HG02938 (cell line): ENCODE measurements at regions not wholly inside any gene's neighbourhood (a gene's known extent, or its start where the extent isn't known, plus 50 kb on each side); places are given as distances from the start of the nearest gene placed in this dataset.
"Not testable (repeated sequence)": the region's sequence is repeated elsewhere in the genome, so short reads cannot be mapped to it uniquely, and the experiment has no call there.

Experiments
- ATAC-seq: cut with Tn5 transposase; IDR thresholded peaks from one replicate; pipeline ENCODE4 v1.9.1; 2021; ENCODE audit warnings: mild to moderate bottlenecking, moderate library complexity; ENCODE audit not compliant: unreplicated experiment

DNA sequence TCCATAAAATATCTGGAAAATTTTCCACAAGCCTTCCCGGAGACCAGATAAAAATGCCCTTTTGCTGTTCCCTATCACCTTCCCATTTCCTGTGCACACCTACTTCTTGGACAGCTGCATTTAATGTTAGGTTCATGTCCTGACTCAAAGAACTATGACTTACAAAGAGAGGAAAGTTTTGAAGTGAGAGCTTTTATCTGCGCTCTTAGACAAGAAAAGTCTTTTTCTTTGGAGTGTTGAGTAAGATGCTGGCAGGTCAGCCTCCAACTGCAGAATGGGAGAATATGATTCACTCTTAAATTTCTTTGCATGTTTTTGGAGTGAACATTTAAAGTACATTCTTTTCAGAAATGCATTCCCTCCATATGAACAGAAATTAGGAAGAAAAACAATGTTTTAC, 147.3 kb upstream of the DPH6 start:
- no peak for ATAC-seq

DNA sequence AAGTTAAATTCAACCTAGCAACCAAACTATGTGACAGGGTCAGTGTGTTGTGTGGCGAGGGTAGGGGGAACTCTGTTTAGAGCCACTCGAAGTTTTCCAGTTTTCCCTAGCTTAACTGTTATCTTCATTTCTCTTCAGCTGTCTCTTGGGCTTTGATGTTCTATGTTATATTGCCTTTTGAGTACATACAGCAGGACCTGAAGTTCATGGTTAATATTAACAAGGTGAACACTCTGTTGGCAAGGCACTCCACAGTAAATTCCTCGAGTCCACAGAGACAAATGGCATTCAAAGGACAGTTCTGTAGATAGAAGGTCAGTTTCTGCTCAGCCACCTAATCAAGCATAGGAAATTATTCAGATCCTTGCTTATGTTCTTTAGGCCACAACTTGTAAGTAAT, 147.9 kb upstream of the DPH6 start:
- no peak for ATAC-seq

DNA sequence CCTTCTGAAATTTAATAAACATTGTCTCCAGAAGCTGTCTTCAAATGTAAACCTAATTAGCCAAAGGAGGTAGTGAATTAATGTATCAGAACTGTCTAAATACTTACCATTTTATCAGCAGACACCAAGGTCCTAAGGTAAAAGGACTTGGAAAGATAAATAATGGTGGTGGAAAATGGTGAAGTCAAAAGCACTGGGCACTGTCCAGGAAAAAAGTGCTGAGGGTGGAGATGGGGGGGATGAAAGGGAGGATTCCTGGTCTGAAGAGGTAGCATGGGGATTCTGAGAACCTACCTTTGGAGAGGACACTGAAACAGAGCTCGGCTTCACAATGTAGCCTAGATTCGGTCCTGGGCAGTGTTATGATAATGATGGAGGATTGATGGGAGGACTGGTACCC, 149.0 kb upstream of the DPH6 start:
- ATAC-seq: no peak

DNA sequence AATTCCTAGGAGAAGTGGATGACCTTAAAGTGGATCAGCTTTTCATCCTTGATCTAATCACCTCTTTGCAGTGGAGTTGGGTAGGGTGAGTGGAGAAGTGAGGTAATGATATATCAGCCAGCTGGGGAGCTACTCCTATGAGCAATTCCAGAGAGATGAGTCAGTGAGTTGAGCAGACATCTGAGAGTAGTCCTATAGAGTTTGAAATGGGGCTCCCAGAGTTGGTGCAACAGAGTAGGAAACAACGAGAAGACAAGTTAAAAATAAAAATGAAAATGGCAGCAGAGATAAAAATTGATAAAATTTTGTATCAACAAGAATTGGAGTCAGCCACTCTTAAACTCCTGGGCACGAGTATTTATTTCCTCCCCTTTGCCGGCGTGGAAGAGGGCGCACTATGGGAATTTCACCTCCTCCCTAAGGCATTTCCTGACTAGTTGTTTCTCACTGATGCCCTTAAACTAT, 150.8 kb upstream of the DPH6 start:
- no peak for ATAC-seq

DNA sequence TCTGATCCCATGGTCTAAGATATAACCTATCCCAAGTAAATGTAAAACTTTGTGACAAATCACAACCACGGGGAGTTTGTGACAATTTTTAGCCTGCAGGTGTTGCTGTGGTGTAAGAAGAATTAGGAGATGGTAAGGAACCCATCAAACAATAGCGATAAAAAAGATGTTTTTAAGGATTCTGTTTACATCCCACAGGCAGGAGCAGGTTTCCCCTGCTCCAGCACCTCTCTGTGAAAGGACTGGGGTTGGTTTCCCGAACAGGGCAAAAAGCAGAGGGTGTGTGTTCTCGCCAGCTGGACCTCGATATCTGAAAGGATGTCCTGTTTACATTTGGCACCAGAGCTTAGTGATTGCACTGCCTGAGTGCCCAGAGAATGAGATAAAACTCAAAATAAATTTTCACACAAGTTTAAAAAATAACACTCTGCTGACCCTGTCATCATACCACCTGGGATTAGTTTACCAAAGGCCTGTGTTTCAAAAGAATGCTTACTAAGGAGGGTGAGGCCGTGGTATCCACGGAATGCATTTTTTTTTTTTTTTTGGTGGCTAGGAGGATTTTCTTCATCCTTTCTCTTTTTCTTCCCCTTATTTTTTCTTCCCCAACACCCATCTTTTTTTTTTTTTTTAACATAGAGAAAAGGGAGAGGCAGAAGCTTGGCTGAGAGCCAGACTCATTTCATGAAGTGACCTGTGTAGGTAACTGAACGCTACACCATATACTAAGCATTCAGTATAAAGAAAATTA, 151.8 kb upstream of the DPH6 start:
- no peak for ATAC-seq

DNA sequence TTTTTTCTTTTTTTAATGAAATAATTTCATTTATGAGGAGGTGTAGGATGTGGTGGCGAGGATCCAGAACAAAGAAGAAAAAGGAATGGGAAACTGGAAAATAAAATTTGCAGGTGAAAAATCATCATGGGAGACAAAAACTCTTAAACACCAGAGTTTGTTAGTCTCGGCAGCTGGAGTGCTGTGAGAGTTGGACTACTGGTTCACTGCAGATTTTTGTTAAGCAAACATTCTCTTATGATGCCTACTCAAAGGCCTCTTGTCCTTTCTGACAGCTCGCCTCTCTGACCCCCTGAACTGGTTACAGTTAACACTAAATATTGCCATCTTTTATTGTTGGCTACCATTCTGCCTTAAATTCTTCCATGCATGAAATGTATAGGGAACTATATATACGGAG, 152.4 kb upstream of the DPH6 start:
- no peak for ATAC-seq

DNA sequence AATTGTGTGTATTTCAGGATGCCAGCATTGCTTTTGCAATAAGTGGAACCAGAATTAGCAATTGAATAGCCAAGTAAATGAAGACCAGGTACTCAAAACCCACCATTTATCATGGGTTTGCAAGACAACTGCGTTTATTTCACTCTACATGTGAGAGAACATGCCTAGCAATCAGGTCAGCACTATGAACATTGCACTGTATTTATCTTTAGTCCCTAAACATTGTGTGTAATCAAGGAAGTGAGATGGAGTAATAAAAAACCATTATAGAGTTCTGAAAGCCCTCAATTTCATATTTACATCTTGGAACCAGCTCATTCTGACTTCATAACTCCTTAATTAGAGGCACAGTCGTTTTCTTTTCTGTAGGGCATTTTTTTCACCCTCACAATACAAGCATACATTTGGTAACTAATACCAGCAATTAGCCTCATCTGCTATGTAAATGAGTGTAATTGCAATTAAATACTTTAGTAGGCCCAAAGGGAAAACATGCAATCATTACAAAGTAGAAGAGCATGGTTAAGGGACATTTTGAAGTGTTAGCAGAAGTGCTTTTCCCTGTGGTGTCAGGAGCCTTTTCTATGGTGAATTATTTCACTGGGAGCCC, 153.1 kb upstream of the DPH6 start:
- no peak for ATAC-seq

DNA sequence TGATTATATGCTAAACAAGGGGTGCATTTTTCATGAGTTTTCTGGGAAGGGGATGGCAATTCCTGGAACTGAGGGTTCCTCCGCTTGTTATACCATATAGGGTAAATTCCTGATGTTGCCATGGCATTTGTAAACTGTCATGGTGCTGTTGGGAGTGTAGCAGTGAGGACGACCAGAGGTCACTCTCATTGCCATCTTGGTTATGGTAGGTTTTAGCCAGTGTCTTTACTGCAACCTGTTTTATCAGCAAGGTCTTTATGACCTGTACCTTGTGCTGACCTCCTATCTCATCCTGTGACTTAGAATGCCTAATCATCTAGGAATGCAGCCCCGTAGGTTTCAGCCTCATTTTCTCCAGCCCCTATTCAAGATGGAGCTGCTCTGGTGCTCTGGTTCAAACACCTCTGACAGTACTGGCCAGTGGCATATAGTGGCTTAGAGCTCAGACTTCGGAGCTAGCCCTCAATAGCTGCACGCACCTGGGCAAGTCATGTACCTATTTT, 154.2 kb upstream of the DPH6 start:
- not testable (repeated sequence) for ATAC-seq

DNA sequence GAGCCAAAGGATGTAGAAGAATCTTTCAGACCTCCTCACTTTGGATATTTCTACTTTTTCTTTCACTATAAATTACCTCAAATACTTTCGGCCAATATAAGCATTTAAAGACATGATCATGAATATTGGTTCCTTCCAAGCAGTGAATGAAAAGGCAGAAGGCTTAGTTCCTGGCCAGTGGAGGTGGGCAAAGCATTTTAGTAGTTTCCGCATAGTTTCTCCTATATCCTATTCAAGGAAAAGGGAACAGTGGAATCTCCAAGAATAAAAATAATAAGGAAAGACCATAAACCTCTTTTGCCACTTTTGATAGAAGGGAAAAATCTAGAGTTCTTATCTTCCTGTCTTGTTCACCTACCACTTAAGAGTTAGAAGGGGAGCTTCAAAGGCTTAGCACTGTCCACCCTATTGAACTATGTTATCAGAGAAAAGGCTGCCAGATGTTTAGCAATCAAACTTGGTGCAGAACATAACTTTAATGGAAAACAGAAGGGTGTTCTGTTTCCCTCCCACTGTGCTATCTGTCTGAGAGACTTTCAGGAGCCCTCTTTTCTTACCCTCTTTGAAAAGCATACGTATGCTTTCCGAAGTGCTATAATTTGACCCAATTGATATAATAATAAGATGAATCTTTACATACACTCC, 155.6 kb upstream of the DPH6 start:
- ATAC-seq: no peak

DNA sequence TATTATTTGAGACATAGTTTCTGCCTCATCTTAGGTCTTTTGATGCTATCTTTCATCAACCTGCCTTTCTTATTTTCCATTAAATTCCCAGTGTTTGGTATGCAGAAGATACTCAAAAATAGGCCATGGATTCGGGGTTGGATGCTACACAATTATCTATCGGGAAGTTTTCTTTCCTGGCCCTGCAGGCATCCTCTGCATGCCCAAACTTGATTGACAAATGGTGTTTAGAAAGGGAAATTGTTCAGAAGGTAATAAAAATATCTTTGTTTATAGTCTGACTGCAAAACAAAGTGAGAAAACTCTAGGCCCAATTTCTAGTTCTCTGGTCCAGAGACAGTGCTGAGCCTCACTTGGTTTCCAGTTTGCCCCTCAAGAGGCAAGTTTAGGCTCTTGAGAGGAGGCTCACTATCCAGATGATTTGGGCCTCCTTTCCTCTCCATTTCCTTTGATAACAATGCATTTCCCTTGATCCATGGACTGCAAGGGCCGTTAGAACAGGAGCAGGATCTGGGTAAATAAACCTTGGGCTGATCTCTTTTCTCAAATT, 157.1 kb upstream of the DPH6 start:
- ATAC-seq: no peak

DNA sequence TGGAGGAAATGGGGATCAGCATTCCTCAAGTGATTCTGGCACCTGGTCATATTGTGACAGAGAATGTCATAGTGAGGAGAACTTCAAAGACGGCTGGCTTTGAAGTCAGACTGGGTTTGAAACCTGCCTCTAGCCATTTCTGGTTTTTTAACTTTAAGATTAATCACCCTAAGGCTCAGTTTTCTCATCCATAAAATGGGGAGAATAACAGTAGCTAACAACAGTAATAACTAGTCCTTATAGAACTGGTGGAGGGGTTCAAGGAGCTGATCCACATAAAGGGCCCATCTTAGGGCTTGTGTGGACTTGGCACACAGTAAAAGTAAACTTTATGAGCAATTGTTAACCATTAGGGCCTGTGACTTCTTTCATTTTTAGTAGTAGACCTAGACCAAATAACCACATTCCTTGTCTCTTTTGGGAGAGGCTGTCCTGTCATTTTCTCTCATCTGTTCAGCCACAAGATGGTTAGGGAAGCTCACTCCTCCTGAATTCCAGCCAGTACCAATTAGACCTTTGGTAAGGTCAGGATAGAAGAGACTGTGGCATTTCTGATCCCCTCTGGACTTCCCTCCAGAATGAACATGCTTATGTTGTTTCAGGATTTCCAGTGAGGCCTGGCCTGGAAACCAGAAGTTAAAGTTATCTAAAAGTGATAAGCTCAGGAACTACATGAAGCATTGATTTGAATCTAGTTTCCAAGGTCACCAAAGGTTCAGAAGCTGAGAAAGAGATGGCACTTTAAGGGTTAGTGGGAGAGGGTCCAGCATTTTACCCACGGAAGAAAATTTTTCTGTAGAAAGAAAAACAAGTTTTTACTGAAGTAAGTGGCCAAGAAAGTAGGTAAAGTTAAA, 159.3 kb upstream of the DPH6 start:
- no peak for ATAC-seq

DNA sequence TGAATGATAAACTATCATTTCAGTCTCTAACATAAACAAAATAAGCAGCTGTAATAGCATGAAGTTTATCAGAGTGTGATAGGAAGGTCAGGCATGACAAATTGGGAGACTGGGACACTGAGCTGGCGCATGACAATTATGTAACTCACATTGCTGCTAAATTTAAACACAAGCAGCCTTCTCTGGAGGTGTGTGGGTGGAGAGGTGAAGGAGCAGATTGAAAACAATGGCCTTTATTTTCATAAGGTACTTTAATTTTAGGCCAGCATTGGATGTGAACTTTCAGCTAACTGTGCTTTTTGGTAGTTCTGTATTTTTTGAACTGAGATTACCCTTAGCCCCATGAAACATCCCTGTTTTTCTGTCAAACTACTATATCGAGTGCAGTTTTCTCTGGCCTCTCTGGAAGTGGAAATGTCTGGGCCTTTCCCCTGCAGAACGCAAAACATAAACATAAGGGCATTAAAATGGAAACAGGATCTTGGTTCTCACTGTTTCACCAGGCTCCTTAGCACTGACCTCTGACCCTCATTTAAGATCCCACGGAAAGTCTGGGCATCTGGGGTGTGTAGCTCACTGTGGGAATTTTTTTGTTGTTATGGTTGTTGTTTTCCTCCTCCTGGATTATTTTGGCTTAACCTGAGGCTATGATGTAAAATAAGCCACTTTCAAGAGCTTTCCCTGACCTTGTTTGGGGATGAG, 160.1 kb upstream of the DPH6 start:
- no peak for ATAC-seq

DNA sequence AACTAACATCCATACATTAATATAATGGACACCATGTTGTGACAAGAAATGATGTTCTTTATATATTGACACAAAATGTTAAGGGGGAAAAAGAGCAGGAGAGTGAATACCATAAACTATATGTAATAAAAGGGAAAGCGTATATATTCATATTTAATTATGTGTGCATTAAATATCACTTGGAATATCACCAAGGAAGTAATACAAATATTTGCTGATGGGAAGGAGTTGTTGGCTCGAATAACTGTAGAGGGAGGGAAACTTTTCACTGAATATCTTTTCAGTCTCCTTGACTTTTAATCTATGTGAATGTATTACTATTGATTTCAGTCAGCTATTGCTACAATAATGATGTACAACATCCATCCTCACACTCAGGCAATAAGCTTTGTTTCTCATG, 167.0 kb upstream of the DPH6 start:
- ATAC-seq: no peak

DNA sequence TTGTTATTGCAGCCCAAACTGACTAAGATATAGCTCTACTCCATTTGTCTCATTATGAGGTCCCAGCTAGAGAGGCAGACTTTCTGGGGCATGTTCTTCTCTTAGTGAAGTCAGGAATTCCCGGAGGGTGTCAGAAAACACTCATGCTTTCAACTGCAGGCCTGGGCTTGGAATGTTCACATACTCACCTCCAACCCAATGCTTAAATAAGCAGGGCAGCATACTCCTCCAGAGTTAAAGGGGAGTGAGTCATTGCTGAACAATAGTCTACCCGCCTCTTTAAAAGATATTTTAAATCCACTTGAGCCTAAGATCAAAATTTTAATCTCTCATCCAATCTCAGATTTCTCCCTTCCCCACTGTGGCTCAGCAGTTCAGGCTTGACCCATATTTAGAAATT, 167.8 kb upstream of the DPH6 start:
- ATAC-seq: no peak

DNA sequence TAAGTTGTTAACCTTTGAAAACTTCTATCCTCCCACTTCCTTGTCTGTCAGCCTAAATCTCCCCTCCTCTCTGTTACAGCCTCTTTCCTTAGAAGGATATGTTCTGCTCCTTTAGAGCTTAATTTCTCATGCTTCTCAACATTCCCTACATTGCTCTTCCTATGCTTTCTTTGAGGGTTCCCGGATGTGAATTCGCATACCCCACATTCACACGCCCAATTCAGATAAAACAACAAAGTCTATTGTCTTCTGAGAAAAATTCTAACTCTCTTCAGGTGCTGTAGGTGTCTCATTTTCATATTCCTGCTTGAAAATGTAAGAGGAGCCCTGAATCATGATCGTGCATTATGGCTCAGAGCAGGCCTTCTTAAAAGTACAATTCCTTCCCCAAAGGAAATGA, 171.8 kb upstream of the DPH6 start:
- ATAC-seq: no peak

DNA sequence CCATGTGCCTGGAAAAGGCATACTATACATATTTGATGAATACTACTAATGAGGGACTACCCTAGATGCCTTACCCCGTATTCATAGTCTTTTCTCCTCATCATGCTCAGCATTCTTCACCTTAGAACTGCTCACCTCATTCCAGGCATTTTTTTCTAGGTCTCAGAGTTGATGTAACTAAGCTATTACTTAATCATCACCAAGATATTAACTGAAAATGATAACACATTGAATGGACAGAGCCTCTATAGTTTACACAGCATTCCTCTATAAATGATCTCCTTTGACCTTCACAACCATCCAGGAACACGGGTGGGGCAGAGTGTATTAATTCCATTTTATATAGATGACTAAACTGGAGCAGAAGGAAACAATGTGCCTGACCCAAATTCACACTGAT, 174.1 kb upstream of the DPH6 start:
- no peak for ATAC-seq

DNA sequence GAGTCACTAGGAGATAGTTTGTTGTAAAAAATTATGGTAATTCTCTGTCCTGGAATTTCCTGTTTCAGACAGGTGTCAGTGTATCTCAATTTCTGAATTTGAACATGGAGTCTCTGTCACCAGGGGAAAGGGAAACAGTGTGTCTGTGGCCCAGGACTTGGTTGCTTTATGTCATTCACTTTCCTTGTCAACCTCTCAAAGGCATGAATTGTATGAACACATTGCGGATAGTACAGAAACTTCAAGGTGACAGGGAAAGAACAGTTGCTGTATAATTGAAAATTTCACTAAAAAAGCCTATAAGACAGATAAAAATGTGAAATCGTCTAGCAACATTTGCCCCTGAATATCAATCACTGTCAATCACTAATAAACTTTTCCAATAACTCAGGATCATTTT, 175.0 kb upstream of the DPH6 start:
- no peak for ATAC-seq

DNA sequence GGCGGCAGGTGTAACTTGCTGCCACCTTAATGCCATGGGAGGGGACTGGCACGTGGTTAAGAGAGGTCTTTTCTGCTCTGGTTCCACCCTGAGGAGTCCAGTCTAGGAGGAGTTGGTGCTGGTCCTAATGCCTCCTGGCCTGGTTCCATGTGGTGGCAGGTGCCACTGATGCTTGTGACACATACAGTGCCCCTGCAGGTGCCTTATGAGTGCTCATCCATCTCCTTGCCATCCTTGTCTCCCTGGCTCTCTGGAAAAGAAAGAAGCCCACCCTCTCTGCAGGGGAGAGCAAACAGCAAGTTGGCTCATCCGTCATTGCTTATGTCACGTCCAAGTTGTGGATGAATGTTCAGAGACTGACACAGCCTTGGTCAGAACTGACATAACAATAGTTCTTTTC, 175.8 kb upstream of the DPH6 start:
- no peak for ATAC-seq

DNA sequence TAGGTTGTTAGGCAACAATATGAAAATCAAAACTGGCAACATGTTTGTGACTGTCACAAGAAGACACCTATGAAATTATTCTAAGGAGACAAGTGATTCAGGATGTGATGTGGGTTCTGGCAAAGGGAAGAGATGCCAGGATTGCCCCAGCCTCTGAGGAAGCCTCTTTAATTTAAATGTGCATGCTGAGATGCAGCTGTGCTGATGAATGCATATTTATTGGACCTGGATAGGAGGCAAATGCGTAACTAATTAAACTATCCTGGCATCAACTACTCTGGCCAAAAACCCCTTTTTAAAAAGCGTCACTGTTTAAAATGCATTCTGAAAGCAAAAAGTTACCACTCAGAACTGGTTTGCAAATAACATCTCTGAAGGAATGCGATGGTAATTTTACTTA, 176.5 kb upstream of the DPH6 start:
- no peak for ATAC-seq

DNA sequence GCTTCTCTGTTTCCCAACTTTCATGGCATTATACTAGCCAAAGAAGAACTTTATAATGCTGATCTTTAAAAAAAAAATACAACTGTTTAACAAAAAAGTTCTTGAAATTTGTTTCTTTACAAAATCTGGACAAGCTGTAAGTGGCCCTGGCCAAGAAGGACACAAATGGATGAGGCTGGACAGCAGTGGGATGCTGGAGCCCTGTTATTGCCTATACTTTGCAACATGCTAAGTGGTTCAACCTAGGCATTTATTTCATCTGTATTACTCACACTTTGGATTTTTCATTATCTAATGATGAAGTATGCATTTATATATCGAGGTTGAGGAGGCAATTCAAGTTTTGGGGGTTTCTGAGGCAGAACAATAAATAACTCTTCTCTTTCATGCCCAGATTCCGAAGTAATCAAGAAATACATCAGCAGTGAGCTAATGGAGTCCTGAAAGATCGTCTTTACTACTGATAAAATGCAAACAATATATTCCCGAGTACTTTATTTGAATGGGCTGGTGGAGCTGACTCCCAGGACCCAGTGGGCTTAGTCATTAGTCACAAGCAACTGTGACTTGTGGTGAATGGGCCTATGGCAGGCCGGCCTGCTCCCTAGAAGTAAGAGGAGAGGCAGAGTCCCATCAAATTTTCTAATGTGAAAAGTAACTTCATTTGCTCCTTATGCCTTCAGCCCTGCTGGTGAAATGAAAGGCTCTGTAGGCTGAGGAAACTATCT, 177.3 kb upstream of the DPH6 start:
- no peak for ATAC-seq
